NOMO-1 treated with DMSO at 0.1 percent for 48 hours (cell line): ENCODE measurements at regions not wholly inside any gene's neighbourhood (a gene's known extent, or its start where the extent isn't known, plus 50 kb on each side); places are given as distances from the start of the nearest gene placed in this dataset.
A peak's percentile ranks its signal among the peaks of the same experiment; 100 is the strongest.

Experiments
- DNase-seq: peaks from one replicate; lab custom pipeline; 2025; ENCODE audit not compliant: unreplicated experiment; lab: John Stamatoyannopoulos, UW

DNA sequence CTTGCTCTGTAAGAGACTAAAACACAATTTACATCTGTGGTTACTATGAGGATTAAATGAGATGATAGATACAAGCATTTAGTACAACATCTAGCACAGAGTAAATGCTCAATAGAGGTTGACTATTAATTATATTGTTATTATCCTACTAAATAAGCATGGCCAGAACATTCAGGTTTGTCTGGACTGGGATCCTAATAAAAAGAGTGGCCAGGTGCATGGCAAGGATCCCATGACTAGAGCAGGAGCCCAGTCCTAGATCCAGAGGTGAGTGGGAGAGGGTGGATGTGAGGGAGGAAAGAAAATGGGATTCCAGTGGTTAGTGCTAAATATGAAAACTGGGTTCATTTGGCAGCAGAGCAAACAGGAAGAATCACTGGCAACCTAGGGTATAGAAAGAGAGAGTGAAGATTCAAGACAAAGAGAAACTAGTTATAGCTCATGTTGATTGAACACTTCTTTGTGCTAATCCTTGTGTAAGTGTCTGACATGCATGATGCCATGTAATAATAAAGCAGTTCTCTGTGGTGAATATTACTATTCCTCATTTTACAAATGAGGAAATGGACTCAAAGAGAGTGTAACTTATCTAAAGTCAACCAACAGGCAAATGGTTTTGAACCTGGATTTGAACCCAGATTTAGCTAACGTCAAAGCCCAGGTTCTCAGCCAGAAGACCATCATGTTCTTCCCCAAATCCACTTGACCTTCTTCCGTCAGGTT, 71.1 kb upstream of the FGGY start:
- DNase-seq: peak; percentile 4

DNA sequence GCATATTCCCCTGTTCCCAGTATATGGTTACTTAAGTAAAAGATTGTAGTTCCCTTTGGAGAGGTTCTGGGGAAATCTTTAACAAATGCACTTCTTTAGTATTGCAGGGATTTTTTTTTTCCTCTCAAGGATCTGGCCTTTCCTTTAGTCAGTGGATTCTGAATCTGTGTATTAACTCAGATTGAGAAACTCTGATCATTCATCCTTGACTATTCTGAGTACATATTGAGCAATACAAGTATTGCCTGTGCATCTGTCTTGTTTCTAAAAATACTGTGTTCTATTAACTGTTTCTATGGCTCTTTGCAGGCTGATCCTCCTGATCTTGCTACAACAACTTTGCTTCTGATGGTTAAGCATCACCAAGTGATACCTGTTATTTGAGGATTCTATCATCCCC, 67.8 kb upstream of the FGGY start:
- peak; percentile 61 for DNase-seq

DNA sequence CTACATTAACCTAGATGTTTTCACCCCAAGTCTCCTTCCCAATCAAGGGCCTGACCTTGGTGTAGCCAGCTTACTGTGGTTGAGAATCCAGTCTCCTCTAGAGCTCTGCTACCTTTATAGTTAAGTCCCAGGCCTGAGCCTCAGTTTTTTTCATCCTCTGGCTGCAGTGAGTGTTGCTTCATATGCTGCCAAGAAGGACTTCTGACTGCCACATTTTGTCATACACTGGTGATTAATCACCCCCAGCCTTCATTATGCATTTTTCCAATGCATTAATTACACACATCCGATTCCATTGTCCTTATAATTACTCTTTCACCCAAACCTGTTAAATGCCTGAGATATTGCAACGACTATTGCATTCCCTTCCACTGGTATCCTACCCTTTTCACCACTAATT, 66.3 kb upstream of the FGGY start:
- DNase-seq: no peak

DNA sequence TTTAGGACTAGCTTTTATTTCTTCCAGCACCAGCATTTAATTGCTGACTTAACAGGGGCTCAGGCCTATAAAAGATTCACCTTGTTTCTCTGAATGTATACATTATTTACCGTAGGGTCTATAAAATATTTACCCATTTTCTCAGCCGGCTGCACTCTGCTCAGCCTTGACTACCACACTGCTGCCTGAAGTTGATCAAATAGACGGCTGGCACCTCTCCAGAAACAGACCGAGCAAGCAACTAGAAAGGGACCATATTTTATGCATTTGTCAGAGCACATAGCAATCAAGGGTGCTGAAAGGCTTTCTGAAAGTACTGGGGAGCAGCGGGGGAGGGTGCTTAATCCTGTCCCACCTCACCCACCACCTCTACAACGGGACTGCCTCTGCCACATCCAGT, 64.7 kb upstream of the FGGY start:
- DNase-seq: no peak

DNA sequence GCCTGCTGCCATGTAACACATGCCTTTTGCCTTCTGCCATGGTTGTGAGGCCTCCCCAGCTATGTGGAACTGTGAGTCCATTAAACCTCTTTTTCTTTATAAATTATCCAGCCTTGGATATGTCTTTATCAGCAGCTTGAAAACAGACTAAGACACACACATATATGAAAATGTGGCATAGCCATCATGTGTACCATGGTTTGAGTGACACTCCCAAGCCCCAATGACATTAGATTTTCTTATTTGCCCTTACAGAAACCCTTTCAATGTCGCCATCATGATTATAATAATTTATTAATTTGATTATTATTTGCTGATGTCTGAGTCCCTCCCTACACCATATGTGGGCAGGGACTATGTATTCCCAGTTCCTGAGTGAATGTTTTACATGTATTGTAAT, 63.5 kb upstream of the FGGY start:
- DNase-seq: no peak

DNA sequence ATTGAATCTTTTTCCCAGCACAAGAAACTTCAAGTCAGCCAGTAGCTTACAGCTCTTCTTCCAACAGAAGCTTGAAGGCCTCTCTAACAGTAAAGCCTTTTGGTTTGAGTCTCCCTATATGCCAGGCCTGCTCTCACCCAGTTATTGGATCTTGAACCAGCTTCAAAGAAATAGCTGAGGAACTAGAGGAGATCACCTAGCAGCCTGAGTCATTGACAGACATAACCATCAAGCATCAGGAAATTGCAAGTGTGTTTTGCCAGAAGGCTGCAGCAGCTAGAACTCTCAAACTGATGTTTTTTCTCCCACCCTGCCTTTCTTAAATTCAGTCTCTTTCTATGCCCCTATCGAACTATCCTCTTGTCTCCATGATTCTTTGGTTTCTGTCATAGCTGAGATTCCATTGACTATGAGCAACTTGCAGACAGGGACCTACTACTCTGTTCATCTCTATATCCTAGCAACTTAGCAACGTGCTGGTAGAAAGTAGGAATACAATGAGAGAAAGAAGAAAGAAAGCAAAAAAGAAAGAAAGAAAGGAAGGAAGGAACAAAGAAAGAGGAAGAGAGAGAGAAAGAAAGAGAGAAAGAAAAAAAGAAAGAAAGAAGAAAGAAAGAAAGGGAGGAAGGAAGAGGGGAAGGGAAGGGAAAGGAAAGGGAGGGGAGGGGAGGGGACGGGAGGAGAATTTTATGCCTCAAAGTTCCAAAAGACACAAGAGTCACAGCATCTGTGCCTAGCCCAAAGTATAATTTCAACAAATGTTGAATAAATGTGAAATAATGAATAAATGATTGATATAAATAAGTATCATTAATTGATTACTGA, 60.0 kb upstream of the FGGY start:
- no peak for DNase-seq

DNA sequence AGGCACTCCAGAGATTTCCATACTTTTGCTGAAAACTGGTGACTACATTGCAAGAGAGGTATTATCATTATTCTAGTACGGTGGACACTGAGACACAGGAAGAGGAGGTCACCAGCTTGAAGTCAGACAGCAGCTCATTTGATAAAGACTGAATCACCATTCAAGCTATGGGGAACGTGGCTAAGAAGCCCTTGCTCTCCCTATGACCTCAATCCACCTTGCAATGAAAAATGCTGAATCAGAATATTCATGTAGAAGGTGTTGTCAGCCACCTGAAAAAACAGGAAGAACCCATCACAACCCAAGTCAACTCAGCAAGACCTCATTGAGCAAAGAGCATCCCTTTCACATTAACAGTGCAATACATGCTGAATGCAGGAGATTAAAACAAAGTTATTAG, 59.0 kb upstream of the FGGY start:
- DNase-seq: no peak

DNA sequence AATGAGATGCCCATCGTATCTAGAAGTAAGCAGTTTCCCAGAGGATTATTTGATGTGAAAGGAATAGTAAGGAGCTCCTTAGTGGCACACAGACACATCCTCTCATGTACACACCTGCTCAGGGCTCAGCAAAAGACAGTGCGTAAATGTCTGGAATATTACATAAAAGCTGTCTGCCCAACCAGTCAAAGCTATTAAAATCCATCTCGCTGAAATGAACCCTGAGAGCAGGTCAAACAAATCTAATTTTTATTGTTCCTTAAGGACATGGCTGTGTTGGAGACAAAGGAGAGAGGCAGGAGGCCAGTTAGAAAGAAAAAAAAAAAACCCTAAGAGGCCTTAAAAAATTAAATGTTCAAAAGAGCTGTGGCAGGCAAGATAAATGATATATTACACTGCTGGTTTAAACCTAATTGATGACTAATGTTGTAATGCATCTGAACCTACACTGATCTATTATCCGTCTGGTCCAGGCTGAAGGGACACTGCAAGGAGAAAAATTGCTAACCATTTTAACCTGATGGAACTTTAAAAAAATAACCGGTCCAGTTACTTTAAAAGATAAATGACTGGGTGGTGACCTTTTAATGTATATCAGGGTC, 58.5 kb upstream of the FGGY start:
- no peak for DNase-seq

DNA sequence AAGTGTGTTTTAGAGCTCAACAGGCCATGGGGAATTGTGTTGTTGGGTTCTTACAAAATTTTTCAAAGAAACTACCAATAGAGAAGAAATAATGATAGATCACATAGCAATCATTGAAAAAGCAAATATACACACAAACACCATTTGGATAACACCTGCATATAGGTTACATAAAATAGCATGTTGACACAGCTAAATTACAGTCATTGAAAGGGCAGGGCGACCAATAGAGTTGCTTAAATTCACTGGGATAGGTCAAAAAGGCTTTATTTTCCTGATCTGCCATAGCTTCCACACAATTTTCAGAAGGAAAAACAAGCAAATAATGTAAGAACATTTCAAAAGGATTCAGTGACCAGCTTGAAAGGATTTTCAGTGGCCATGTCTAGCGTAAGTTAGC, 57.9 kb upstream of the FGGY start:
- DNase-seq: no peak

DNA sequence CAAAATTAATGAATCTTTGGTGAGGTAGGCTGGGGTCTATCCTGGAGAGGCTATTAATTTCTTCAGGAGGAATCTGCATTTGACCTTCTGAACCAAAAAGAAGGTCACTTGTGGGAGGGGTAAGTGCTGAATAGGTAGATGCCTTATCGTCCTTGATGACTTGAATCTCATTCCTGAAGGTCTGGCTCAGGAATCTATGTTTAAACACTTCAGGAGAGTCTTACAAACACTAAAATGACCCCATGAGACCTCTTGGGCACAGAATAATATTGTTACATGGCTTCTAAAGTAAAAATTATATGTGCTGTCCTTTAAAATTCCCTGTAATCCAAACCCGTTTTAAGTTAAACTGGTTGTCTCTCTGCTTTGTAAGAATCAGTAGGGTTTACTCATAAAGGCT, 55.0 kb upstream of the FGGY start:
- no peak for DNase-seq

DNA sequence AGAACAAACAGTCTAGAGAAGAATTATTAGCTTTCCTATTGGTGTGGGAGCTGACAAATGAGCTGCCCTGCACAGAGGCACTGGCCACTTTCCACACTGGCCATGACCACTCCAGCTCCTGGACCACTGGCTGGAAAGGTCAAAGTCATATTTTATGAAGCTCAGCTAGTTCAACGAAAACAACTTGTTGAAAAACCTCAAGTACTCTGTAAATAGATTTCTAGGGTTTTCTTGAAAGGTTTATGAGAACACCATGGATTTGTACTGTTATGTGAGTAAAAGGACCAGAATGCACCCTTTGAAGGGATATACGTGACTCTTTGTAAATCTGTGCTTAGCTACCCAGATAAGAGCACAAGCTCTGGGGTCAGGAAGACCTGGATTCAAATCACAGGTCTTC, 54.5 kb upstream of the FGGY start:
- no peak for DNase-seq

DNA sequence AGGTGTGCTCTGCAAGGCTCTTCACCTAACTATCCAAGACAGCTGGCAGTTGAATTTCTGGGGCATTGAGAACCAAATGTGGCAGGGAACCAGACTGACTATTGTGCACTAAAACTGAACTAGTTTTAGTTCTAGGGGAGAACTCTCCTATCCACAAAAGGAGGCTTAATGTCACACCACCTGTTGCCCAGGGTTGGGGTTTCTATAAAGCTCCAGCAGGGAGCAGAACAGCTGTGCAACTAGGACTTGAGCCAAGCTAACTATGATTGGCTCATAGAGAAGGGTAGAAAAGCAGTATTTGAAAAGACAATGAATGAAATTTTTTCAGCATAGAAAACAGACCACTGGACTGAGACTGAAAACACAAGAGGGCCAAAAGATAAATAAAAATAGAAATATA, 53.3 kb upstream of the FGGY start:
- DNase-seq: no peak

DNA sequence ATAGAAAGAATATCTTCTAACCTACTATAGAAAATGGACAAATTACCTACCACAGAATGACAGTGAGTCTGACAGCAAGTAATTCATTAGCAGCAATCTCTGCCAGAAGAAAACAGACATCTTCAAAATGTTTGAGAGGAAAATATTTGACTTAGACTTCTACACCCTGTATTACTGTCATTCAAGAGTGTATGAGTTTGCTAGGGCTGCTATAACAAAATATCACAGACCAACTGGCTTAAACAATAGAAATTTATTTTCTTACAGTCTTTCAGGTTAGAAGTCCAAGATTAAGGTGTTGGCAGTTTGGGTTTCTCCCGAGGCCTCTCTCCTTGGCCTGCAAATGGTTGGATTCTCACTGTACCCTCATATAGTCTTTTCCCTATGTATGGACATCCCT, 52.9 kb upstream of the FGGY start:
- DNase-seq: no peak

DNA sequence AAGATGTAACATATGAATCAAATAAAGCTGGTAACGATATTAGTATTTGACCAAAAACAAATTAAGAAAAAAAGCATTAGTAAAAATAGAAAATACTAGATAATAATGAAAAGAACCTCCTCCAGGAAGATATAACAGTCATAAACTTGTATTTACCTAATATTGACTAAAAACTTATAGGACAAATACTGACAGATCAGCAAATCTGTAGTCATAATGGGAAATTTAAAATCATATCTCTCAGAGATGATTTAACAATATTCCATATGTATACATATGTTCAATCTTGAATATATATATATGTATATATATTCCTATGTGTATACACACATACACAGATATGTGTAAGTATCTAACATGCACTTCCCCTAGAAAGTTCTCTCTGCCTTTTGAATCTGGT, 52.0 kb upstream of the FGGY start:
- no peak for DNase-seq
